GM23338 (cell line): ENCODE measurements at regions not wholly inside any gene's neighbourhood (a gene's known extent, or its start where the extent isn't known, plus 50 kb on each side); places are given as distances from the start of the nearest gene placed in this dataset.

ENCODE experiments used
- CTCF ChIP-seq, 2 experiments: fragments of 200-600 bp in 1 of 2; sonication (generic) in 1 of 2; conservative IDR thresholded peaks; 2 replicates each; pipeline versions ENCODE4 v1.5.1 to v1.6.1; 2016 to 2017; ENCODE audit warnings: antibody characterized with exemption in 2 of 2, low read depth in 2 of 2, mild to moderate bottlenecking in 2 of 2, moderate library complexity in 1 of 2
- EZH2phosphoT487 ChIP-seq: fragments of 200-600 bp; sonication (generic); IDR thresholded peaks from one replicate; pipeline ENCODE4 v1.8.1; 2018; ENCODE audit warnings: antibody characterized with exemption; ENCODE audit not compliant: unreplicated experiment
- NANOG ChIP-seq: IDR thresholded peaks from 2 replicates; pipeline ENCODE4 v1.6.1; 2016; ENCODE audit warnings: antibody characterized with exemption, borderline replicate concordance
- POLR2AphosphoS5 ChIP-seq: IDR thresholded peaks from 2 replicates; pipeline ENCODE4 v1.6.1; 2016; ENCODE audit warnings: antibody characterized with exemption, low read depth
- REST ChIP-seq: IDR thresholded peaks from one replicate; pipeline ENCODE4 v1.6.1; 2018; ENCODE audit warnings: antibody characterized with exemption; ENCODE audit not compliant: unreplicated experiment

DNA sequence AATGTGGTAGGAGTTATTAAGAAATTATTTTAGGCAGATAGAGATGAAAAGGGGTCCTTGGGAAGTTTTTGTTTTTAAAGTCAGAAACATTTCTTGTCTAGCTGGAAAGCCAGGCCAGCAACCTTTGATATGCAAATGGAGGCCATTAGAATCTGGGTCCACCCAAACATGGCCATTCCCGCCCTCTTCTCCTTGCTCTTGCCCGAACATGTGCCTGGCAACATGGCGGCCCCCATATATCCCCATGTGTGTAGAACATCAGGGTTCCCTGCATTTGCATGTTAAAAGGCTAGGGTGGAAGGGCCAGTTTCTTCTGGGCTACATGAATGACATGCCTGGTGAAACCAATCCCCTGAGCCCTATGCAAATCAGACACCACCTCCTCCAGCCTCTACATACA is 80.7 kb upstream of the PLAC8 start:
- no peak for TF ChIP-seq CTCF (conservative IDR thresholded peaks at IDR 0.05; ENCODE audit: low read depth in 2 of 2)
- TF ChIP-seq POLR2AphosphoS5: no peak
- TF ChIP-seq EZH2phosphoT487: no peak
- TF ChIP-seq REST: no peak
- no peak for TF ChIP-seq NANOG
